Mesodermal cell (in vitro differentiated cells): ENCODE measurements at regions not wholly inside any gene's neighbourhood (a gene's known extent, or its start where the extent isn't known, plus 50 kb on each side); places are given as distances from the start of the nearest gene placed in this dataset.

Source experiments
- H3K27ac ChIP-seq: 2 replicates; pipeline ENCODE4 v1.7.0; 2013; ENCODE audit warnings: mild to moderate bottlenecking, low read depth, low read length, moderate library complexity; ENCODE audit not compliant: severe bottlenecking
- H3K36me3 ChIP-seq: 2 replicates; pipeline ENCODE4 v1.7.1; 2013; ENCODE audit warnings: mild to moderate bottlenecking, low read length, moderate library complexity; ENCODE audit not compliant: control insufficient read depth, insufficient read depth
- H3K4me1 ChIP-seq: one replicate; pipeline ENCODE4 v1.7.1; 2013; ENCODE audit warnings: mild to moderate bottlenecking, low read length; ENCODE audit not compliant: insufficient read depth, control insufficient read depth, poor library complexity, severe bottlenecking
- H3K4me3 ChIP-seq: 2 replicates; pipeline ENCODE4 v1.7.0; 2013; ENCODE audit warnings: low read length, control low read depth, mild to moderate bottlenecking; ENCODE audit not compliant: insufficient read depth, poor library complexity, severe bottlenecking; ENCODE audit errors: extremely low read depth
- H3K9me3 ChIP-seq: 2 replicates; pipeline ENCODE4 v1.7.1; 2013; ENCODE audit warnings: mild to moderate bottlenecking, low read length, moderate library complexity; ENCODE audit not compliant: control insufficient read depth
- WGBS, 2 experiments: methylation state at CpG; one replicate each; pipeline ENCODE4 v1.1.5; 2013; ENCODE audit warnings: missing lambda C conversion rate in 2 of 2; ENCODE audit not compliant: insufficient coverage in 2 of 2; 5-methylcytosine and 5-hydroxymethylcytosine counted together

DNA sequence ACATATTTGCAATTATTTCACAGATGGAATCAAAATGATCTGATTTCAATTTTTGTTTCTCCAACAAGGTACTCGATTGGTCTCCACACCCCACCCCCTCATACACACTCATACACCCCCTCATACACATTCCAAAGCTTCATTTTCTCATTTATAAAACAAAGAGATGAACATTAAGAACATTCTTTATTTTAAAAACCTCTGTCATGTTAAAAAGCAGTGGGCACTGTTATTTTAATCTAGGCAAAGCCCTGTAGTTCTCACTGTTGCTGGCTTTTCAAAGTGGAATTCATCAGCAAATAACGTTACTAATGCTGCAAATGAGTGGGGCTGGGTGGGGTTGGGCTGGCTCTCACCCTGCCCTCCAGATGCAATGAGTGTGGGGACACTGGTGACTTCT, 289.6 kb upstream of the ASIC2 start:
- 25 to 65% methylated on average over 1 to 2 of the region's 2 CpGs for WGBS, 2 experiments
- H3K36me3 ChIP-seq = no peaks in the 10 kb centered on the region
- no peak overlapping the region for H3K4me3 ChIP-seq
- H3K9me3 ChIP-seq = no peaks in the 10 kb centered on the region
- peaks cover 3% of the 10 kb centered on the region for H3K4me1 ChIP-seq
- H3K27ac ChIP-seq = no peak overlapping the region

GRCh38 chr17:33583518-33584417, 290.7 kb upstream of the ASIC2 start:
- 85 to 93% methylated on average over 2 to 3 of the region's 7 CpGs for WGBS, 2 experiments
- no peak overlapping the region for H3K4me3 ChIP-seq
- H3K9me3 ChIP-seq = no peaks in the 10 kb centered on the region
- H3K4me1 ChIP-seq = peaks cover 3% of the 10 kb centered on the region
- no peaks in the 10 kb centered on the region for H3K36me3 ChIP-seq
- H3K27ac ChIP-seq = no peak overlapping the region

GRCh38 chr17:33593991-33594390, 300.9 kb upstream of the ASIC2 start:
- WGBS, 2 experiments = 87 to 90% methylated on average over 3 to 4 of the region's 4 CpGs

GRCh38 chr17:33595828-33596227, 302.7 kb upstream of the ASIC2 start:
- Histone ChIP-seq H3K36me3 (no peaks in the 10 kb centered on the region), H3K4me3 (no peak overlapping the region), H3K9me3 (no peaks in the 10 kb centered on the region), H3K4me1 (no peaks in the 10 kb centered on the region), H3K27ac (no peak overlapping the region)
- WGBS, 2 experiments = 86% methylated on average over 1 of the region's 2 CpGs; no CpG with 5 or more reads in 1 of the 2 experiments

More at GRCh38 chr17:33593991-33594390, 300.9 kb upstream of the ASIC2 start:
- Histone ChIP-seq H3K4me3 (no peak overlapping the region), H3K27ac (no peak overlapping the region), H3K4me1 (no peaks in the 10 kb centered on the region), H3K9me3 (no peaks in the 10 kb centered on the region), H3K36me3 (no peaks in the 10 kb centered on the region)

GRCh38 chr17:33596899-33597298, 303.8 kb upstream of the ASIC2 start:
- Histone ChIP-seq H3K9me3 (no peaks in the 10 kb centered on the region), H3K4me1 (no peaks in the 10 kb centered on the region), H3K36me3 (no peaks in the 10 kb centered on the region), H3K27ac (no peak overlapping the region), H3K4me3 (no peak overlapping the region)
- 83 to 98% methylated on average over 3 of the region's 3 CpGs for WGBS, 2 experiments

GRCh38 chr17:33598797-33599196, 305.7 kb upstream of the ASIC2 start:
- Histone ChIP-seq H3K27ac (no peak overlapping the region), H3K9me3 (no peaks in the 10 kb centered on the region), H3K4me1 (no peaks in the 10 kb centered on the region), H3K4me3 (no peak overlapping the region), H3K36me3 (no peaks in the 10 kb centered on the region)
- 93 to 100% methylated on average over 2 of the region's 2 CpGs for WGBS, 2 experiments

- 50 to 67% methylated on average over 1 of the region's 1 CpG for WGBS, 2 experiments
- H3K36me3 ChIP-seq = no peaks in the 10 kb centered on the region
- H3K27ac ChIP-seq = no peak overlapping the region
- H3K9me3 ChIP-seq = no peaks in the 10 kb centered on the region
- H3K4me3 ChIP-seq = no peak overlapping the region
- no peaks in the 10 kb centered on the region for H3K4me1 ChIP-seq
These were observed 309.9 kb upstream of the ASIC2 start for GRCh38 chr17:33602981-33603380.

- Histone ChIP-seq H3K27ac (no peak overlapping the region), H3K4me1 (no peaks in the 10 kb centered on the region), H3K4me3 (no peak overlapping the region), H3K36me3 (no peaks in the 10 kb centered on the region), H3K9me3 (no peaks in the 10 kb centered on the region)
- WGBS, 2 experiments = 83 to 93% methylated on average over 2 of the region's 2 CpGs
These were observed 310.7 kb upstream of the ASIC2 start for GRCh38 chr17:33603789-33604188.

DNA sequence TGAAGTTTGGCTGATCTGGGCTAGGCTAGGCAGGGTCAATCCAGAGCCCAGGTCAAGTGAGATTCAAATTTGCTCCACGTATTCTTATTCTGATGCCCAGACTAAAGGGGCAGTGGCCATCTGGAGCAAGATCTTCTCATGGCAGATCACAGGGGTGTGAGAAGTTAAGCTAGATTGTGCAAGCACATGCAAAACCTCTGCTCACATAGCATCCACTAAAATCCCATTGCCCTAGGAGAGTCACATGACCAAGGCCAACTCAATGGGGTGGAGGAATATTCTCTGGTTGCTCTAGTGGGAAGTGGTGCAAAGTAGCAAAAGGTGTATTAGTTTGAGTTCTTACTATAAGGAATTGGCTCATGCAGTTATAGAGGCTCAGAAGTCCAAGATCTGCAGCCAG, 318.4 kb upstream of the ASIC2 start:
- Histone ChIP-seq H3K9me3 (no peaks in the 10 kb centered on the region), H3K27ac (no peak overlapping the region), H3K4me3 (no peak overlapping the region), H3K36me3 (no peaks in the 10 kb centered on the region), H3K4me1 (no peaks in the 10 kb centered on the region)
- WGBS, 2 experiments = 0% methylated on average over 1 of the region's 1 CpG

GRCh38 chr17:33615861-33616260, 322.8 kb upstream of the ASIC2 start:
- Histone ChIP-seq H3K9me3 (no peaks in the 10 kb centered on the region), H3K4me3 (no peak overlapping the region), H3K36me3 (no peaks in the 10 kb centered on the region), H3K27ac (no peak overlapping the region), H3K4me1 (no peaks in the 10 kb centered on the region)
- whole genome bisulfite sequencing, 2 experiments = 80 to 94% methylated on average over 3 of the region's 3 CpGs

DNA sequence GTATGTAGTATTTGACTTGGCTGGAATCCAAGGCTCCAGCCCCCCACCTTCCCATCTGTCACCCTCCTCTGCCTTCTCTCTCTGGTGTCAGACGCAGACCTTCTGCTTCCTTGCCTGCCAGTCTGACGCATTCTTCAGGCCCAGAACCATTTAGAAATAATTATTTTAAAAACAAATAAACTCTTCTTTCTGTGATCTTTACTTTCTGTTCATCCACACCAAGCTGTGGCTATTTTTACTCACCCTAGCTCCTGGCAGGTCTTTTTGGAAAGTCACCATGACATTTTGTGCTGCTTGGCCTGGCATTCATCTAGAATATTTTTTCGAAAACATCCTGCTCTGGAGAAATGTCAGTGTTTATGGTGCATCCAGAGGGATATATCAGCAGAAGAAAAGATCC, 330.7 kb upstream of the ASIC2 start:
- H3K27ac ChIP-seq = no peak overlapping the region
- WGBS, 2 experiments = 95 to 100% methylated on average over 1 to 3 of the region's 3 CpGs
- H3K36me3 ChIP-seq = no peaks in the 10 kb centered on the region
- no peak overlapping the region for H3K4me3 ChIP-seq
- no peaks in the 10 kb centered on the region for H3K4me1 ChIP-seq
- no peaks in the 10 kb centered on the region for H3K9me3 ChIP-seq
